ENCODE measurements at regions not wholly inside any gene's neighbourhood (a gene's known extent, or its start where the extent isn't known, plus 50 kb on each side); places are given as distances from the start of the nearest gene placed in this dataset.

- POLR2A ChIA-PET: no interaction called here
- Mint-ChIP-seq H3K4me1 (no peaks in the 10 kb centered on the region), H3K36me3 (no peaks in the 10 kb centered on the region), H3K27ac (no peak overlapping the region), H3K9me3 (peaks cover 0 to 9% (median 0%) of the 10 kb centered on the region in 3 donors), H3K4me3 (no peak overlapping the region), H3K27me3 (no peaks in the 10 kb centered on the region)
- no CpG with 5 or more reads among the region's 2 CpGs for WGBS (ENCODE audit: insufficient coverage)
- Histone ChIP-seq H3K4me1 (ENCODE audit: control insufficient read depth in 1 of 2, extremely low read depth in 1 of 2, insufficient read depth in 2 of 2, low read length in 2 of 2) (no peaks in the 10 kb centered on the region), H3K36me3 (ENCODE audit: control insufficient read depth in 2 of 2, extremely low read depth in 1 of 2, insufficient read depth in 1 of 2, low read length in 1 of 2) (no peaks in the 10 kb centered on the region), H3K4me3 (ENCODE audit: control insufficient read depth in 1 of 2, extremely low read depth in 1 of 2, low read length in 1 of 2) (no peak overlapping the region), H3K9me3 (no peaks in the 10 kb centered on the region), H3K27ac (ENCODE audit: low read length) (no peak overlapping the region), H3K27me3 (replicated peaks in 1 of 2; ENCODE audit: control insufficient read depth in 2 of 2, extremely low read depth in 1 of 2, insufficient read depth in 2 of 2, low read length in 1 of 2) (no peaks in the 10 kb centered on the region)
- ATAC-seq (replicated peaks in 1 of 4) (no peak), DNase-seq (no peak)
- CTCF ChIA-PET: no interaction called here
Measured at GRCh38 chr6:8492536-8493133, 57.3 kb upstream of the SLC35B3 start.
